Small intestine (tissue), 7 donors: ENCODE measurements at regions not wholly inside any gene's neighbourhood (a gene's known extent, or its start where the extent isn't known, plus 50 kb on each side); places are given as distances from the start of the nearest gene placed in this dataset.
"Not testable (repeated sequence)": the region's sequence is repeated elsewhere in the genome, so short reads cannot be mapped to it uniquely, and the experiment has no call there.

Experiments used
- DNase-seq, 2 donors: peaks; one replicate each; pipeline versions ENCODE4 v3.0.0 to v3.0.0-alpha.2; 2013
- FAIRE-seq: peaks from 2 replicates; lab custom pipeline; 2012; peaks lifted over from hg19 to GRCh38; lab: Jason Lieb, UNC
- H3K27ac ChIP-seq, 3 donors: one replicate each; pipeline ENCODE4 v1.5.1; 2013; ENCODE audit warnings: low read length in 2 of 3, mild to moderate bottlenecking in 2 of 3, control low read depth in 1 of 3, inconsistent platforms in 1 of 3, low read depth in 1 of 3, moderate library complexity in 1 of 3
- H3K27me3 ChIP-seq, 3 donors: one replicate each; pipeline ENCODE4 v1.6.1; 2013; ENCODE audit warnings: low read length in 3 of 3, inconsistent platforms in 1 of 3; ENCODE audit not compliant: control insufficient read depth in 3 of 3, insufficient read depth in 3 of 3
- H3K36me3 ChIP-seq, 3 donors: one replicate each; pipeline ENCODE4 v1.6.1; 2013; ENCODE audit warnings: low read length in 3 of 3, inconsistent platforms in 1 of 3, low read depth in 1 of 3, mild to moderate bottlenecking in 1 of 3, moderate library complexity in 1 of 3; ENCODE audit not compliant: control insufficient read depth in 3 of 3, insufficient read depth in 2 of 3
- H3K4me1 ChIP-seq, 3 donors: one replicate each; pipeline ENCODE4 v1.6.1; 2013; ENCODE audit warnings: low read length in 2 of 3, inconsistent platforms in 1 of 3, low read depth in 1 of 3, mild to moderate bottlenecking in 1 of 3, moderate library complexity in 1 of 3; ENCODE audit not compliant: control insufficient read depth in 3 of 3, insufficient read depth in 2 of 3
- H3K4me3 ChIP-seq, 3 donors: one replicate each; pipeline ENCODE4 v1.5.1; 2013; ENCODE audit warnings: low read length in 3 of 3, control low read depth in 1 of 3, inconsistent platforms in 1 of 3, low read depth in 1 of 3, mild to moderate bottlenecking in 1 of 3, moderate library complexity in 1 of 3
- H3K9me3 ChIP-seq, 2 donors: one replicate each; pipeline ENCODE4 v1.6.1; 2013; ENCODE audit warnings: low read depth in 1 of 2, low read length in 1 of 2; ENCODE audit not compliant: control insufficient read depth in 2 of 2, insufficient read depth in 1 of 2
- WGBS, 3 donors: extraction: QIAGEN DNeasy Blood & Tissue Kit; methylation state at CpG; one replicate each; pipeline ENCODE4 v1.1.7; 2013; 5-methylcytosine and 5-hydroxymethylcytosine counted together
- donor health status: healthy with polysubstance abuse.
- donor health status: control.
- donor health status: control.
- donor health status: Bipolar disorder and iron deficiency.
- donor health status: healthy.

DNA sequence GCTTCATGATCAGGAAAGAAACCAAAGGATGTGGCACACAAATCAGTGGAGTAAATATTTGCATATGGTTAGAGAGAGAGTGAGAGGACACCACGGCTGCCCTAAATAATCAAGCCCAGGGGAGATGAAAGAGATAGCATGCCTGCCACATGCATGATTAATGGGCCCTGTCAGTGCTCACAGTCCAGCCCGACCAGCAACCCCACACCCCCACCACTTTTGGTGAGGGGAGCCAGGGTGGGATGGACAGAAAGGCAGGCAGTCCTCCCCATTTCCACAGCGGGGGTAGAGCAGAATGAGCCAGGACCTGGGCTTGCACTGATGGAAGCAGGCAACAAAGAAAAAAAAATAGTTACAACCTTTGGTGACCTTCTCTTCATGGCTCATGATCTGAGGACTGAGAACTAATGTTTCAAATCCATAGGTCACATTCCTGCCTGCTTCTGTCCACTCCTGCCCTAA, 545.0 kb downstream of the ETS1 start:
- Histone ChIP-seq H3K27ac (no peak overlapping the region), H3K4me3 (no peak overlapping the region), H3K4me1 (no peaks in the 10 kb centered on the region), H3K27me3 (peaks cover 0 to 4% (median 0%) of the 10 kb centered on the region in 3 donors), H3K36me3 (no peaks in the 10 kb centered on the region), H3K9me3 (no peaks in the 10 kb centered on the region)
- no peak for FAIRE-seq
- 16 to 34% (median 16%) methylated on average over 3 of the region's 3 CpGs for WGBS, 3 donors
- DNase-seq = no peak

DNA sequence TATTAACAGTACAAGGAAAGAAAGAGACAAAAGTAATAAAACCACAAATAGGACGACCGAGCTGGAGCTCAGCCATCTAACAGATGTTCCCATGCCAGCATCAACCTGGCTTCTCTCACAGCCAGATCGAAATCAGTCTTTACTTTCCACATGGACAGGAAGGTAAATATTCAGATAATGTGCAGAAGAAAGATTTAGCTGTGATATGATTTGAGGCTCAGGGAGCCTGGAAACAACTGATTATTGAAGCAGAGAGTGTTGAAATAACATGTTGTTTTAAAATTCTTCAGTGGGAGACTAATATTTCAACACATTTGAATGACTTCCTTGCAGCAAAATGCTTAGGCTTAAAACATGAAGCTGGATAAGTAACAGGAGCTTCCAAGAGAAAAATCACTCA, 546.8 kb downstream of the ETS1 start:
- Histone ChIP-seq H3K4me1 (no peaks in the 10 kb centered on the region), H3K27ac (no peak overlapping the region), H3K27me3 (peaks cover 0 to 4% (median 0%) of the 10 kb centered on the region in 3 donors), H3K4me3 (no peak overlapping the region), H3K36me3 (no peaks in the 10 kb centered on the region), H3K9me3 (no peaks in the 10 kb centered on the region)
- WGBS, 3 donors = 31 to 48% (median 41%) methylated on average over 3 of the region's 3 CpGs
- no peak for FAIRE-seq
- DNase-seq = no peak

DNA sequence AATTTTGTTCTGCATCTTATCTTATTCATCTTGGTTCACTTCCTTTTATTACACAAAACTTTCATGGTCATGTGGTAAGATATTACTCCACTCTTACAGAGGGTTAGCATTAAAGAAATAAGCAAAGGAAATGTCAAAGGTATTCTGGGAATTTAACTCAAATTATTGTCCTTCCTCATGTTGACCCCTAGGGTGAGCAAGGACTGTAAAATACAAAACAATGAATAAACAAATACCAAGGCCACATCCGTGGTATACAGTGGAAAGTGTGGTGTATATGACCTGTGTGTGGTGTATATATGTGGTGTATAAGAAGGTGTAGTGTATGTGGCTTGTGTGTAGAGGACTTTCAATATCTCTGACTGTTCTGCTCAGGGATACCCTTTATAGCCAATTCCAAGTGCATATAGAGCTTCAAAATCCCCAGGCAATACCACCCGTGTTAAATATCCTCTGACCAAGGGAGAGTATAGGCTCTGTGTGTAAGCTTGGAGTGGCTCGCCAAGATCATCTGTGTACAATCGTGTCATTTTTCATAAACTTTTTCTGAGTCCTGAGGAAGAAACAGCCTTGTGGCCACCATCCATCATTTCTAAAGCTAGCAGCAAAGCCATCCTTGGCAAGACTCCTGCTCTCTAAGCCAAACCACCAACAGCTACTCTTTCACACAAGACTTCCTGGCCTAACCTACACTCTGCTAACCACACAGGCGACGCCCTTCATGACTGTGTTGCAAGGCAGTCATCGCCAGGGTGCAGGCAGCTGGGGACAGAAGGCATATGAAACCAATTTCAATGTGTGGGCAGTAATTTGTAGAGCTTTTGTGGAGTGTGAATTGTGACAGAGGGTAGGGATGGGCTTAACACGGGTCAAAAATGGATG, 548.0 kb downstream of the ETS1 start:
- Histone ChIP-seq H3K4me3 (no peak overlapping the region), H3K27me3 (peaks cover 0 to 7% (median 0%) of the 10 kb centered on the region in 3 donors), H3K27ac (no peak overlapping the region), H3K4me1 (no peaks in the 10 kb centered on the region), H3K36me3 (no peaks in the 10 kb centered on the region), H3K9me3 (no peaks in the 10 kb centered on the region)
- DNase-seq = peak in 1 of 2 donors; percentile 61
- WGBS, 3 donors = 45 to 61% (median 54%) methylated on average over 8 of the region's 8 CpGs
- no peak for FAIRE-seq

DNA sequence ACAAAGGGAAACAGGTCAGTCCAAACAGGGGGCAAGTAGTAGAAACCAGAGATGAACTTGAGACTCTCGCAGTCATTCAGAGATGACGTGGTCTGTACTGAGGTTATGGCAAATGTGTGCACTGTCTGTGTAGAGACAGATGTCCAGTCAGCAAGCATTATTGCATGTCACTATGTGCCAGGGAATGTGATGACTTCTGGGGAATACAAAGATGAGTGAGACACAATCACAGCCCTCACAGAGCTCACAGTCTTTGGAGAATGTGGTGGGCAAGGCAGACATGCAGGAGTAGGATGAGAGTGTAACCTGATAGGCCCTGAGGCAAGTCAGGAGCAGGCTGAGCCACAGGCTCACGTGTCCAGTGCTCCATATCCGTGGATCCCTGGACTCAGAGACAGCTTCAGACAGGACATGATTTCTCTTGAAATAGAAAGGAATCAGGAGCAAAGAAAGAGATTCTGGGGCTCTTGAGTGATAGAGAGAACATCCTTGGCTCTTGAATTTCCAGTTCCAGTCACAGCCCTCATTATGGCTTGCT, 550.7 kb downstream of the ETS1 start:
- Histone ChIP-seq H3K9me3 (no peaks in the 10 kb centered on the region), H3K27ac (no peak overlapping the region), H3K4me3 (no peak overlapping the region), H3K4me1 (no peaks in the 10 kb centered on the region), H3K36me3 (no peaks in the 10 kb centered on the region), H3K27me3 (peaks cover 0 to 3% (median 0%) of the 10 kb centered on the region in 3 donors)
- 57 to 83% (median 59%) methylated on average over 4 of the region's 4 CpGs for WGBS, 3 donors
- no peak for FAIRE-seq
- no peak for DNase-seq

DNA sequence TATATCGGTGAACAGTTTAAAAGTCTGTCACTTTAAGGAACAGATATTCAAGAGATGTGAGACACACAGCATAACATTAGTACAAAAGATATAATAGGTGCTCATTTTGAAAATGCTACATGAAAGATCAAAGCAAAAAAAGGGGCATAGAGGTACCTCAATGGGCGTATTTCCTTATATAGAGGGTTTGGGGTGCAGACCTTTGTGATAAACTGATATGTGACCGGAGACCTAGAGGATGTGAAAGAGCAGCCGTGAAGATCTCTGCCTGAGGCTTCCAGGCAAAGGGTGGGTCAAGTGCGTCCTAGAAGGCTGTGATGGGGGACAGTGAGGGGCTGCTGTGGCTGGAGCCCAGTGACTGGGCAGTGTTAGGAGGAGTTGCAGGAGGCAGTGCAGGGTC, 551.4 kb downstream of the ETS1 start:
- Histone ChIP-seq H3K36me3 (no peaks in the 10 kb centered on the region), H3K9me3 (no peaks in the 10 kb centered on the region), H3K4me3 (no peak overlapping the region), H3K4me1 (no peaks in the 10 kb centered on the region), H3K27ac (no peak overlapping the region), H3K27me3 (peaks cover 0 to 3% (median 0%) of the 10 kb centered on the region in 3 donors)
- 70 to 78% (median 77%) methylated on average over 5 of the region's 5 CpGs for WGBS, 3 donors
- DNase-seq (no peak), FAIRE-seq (no peak)

DNA sequence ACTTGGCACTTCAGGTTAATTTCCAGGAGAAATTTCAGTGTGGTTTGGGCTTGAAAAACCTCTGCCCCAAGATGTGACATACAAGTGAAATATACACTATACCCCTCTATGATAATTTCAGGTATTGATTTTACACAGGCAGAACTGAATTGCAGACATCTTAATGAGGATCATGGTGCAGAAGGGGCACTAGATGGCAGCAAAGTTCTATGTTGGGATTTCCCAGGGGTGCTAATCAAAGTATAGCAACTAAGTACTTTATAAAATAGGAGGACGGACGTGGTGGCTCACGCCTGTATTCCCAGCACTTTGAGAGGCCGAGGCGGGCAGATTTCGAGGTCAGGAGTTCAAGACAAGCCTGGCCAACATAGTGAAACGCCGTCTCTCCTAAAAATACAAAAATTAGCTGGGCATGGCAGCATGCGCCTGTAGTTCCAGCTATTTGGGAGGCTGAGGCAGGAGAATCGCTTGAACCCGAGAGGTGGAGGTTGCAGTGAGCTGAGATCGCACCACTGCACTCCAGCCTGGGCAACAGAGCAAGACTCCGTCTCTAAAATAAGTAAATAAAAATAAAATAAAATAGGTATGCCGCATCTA, 555.7 kb downstream of the ETS1 start:
- not testable (repeated sequence) for H3K4me1 ChIP-seq, H3K27me3 ChIP-seq, FAIRE-seq, H3K27ac ChIP-seq, H3K36me3 ChIP-seq, H3K4me3 ChIP-seq
- H3K9me3 ChIP-seq = peaks cover 0 to 13% of the 10 kb centered on the region in 2 donors
- DNase-seq = peak; percentile 53 to 75
- 50 to 51% (median 51%) methylated on average over 14 of the region's 14 CpGs for WGBS, 3 donors

DNA sequence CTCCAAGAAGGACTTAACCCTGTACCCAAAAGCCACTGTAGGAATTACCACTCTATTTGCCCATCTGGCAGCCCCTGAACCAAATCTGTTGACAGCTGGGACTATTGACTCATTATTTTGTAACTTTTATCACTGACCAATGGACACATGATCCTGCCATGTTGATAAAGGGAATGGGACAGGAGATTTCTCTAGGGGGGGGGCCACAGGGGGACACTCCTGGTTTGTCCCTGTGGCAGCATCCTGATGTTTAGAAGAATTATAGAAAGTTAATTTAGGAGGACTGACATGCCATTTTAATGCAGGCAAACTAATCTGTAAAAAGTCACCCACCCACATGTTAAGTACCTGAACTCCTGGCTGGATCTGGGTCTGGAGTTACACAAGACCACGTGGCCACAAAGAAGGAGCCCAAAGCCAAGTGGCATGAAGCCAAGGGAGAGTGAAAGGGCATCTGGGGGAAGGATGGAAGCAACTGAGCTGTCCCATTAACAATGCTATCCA, 558.1 kb downstream of the ETS1 start:
- peaks cover 0 to 9% (median 0%) of the 10 kb centered on the region in 3 donors for H3K4me1 ChIP-seq
- H3K36me3 ChIP-seq = no peaks in the 10 kb centered on the region
- no peak overlapping the region for H3K27ac ChIP-seq
- H3K4me3 ChIP-seq = no peak overlapping the region
- 0 to 14% (median 5%) methylated on average over 1 of the region's 1 CpG for WGBS, 3 donors
- no peak for DNase-seq
- no peaks in the 10 kb centered on the region for H3K27me3 ChIP-seq
- peaks cover 0 to 13% of the 10 kb centered on the region in 2 donors for H3K9me3 ChIP-seq
- FAIRE-seq = no peak

DNA sequence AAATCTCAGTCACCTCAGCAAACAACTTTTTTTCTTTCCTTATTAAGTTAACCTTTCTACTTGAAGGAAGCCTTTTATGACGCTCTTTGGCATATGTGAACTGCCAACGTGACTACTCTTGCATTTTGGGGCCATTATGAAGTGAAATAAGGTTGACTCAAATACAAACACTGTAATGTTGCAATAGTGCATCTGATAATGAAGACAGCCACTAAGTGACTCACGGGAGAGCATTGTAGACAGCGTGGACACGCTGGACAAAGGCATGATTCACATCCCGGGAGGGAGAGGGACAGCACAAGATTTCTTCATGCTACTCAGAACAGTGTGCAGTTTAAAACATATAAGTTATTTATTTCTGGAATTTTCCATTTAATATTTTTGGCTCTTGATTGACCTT, 560.8 kb downstream of the ETS1 start:
- WGBS, 3 donors = 15 to 33% (median 30%) methylated on average over 6 of the region's 6 CpGs
- no peaks in the 10 kb centered on the region for H3K36me3 ChIP-seq
- peaks cover 0 to 13% of the 10 kb centered on the region in 2 donors for H3K9me3 ChIP-seq
- no peak overlapping the region for H3K4me3 ChIP-seq
- H3K4me1 ChIP-seq = peaks cover 0 to 18% (median 0%) of the 10 kb centered on the region in 3 donors
- peak overlapping the region in 1 of 3 donors; percentile 72 for H3K27ac ChIP-seq
- peak in 1 of 2 donors; percentile 80 for DNase-seq
- no peak for FAIRE-seq
- H3K27me3 ChIP-seq = no peaks in the 10 kb centered on the region
